LNCaP clone FGC (cell line): ENCODE measurements at regions not wholly inside any gene's neighbourhood (a gene's known extent, or its start where the extent isn't known, plus 50 kb on each side); places are given as distances from the start of the nearest gene placed in this dataset.

Source experiments
- DNase-seq: peaks from one replicate; pipeline ENCODE4 v3.0.0-alpha.2; 2011; ENCODE audit warnings: low read depth
- H3K4me3 ChIP-seq: 2 replicates; pipeline ENCODE4 v1.5.1; 2011; ENCODE audit warnings: mild to moderate bottlenecking, low read depth, low read length, control low read depth
- CTCF ChIP-seq: IDR thresholded peaks from 2 replicates; pipeline ENCODE4 v1.5.1; 2012; ENCODE audit warnings: mild to moderate bottlenecking; ENCODE audit not compliant: control insufficient read depth, insufficient read depth; ENCODE audit errors: extremely low read depth

GRCh38 chrX:8105531-8105930, 65.5 kb downstream of the VCX2 start:
- no peak overlapping the region for H3K4me3 ChIP-seq
- DNase-seq = no peak
- TF ChIP-seq CTCF = no peak

DNA sequence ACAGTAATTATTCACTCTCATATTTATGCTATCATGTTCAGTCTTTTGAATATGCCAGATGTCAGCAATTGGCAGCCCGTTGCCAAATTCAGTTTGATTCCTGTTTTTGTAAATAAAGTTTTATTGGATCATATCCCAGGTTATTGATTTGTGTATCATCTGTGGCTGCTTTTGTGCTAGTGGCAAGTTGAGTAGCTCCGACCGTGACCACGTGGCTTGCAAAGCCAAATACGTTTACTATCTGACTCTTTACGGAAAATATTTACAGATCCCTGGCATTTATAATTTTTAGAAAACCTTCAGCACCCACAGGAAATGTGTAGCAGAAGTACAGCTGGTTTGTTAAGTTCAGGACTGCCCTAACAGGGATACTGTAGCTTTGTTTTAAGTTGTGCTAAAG, 67.4 kb downstream of the VCX2 start:
- TF ChIP-seq CTCF = no peak
- no peak for DNase-seq
- no peak overlapping the region for H3K4me3 ChIP-seq

- no peak for TF ChIP-seq CTCF
- H3K4me3 ChIP-seq = no peak overlapping the region
- no peak for DNase-seq
Observed at GRCh38 chrX:8091510-8091909, 79.6 kb downstream of the VCX2 start.

DNA sequence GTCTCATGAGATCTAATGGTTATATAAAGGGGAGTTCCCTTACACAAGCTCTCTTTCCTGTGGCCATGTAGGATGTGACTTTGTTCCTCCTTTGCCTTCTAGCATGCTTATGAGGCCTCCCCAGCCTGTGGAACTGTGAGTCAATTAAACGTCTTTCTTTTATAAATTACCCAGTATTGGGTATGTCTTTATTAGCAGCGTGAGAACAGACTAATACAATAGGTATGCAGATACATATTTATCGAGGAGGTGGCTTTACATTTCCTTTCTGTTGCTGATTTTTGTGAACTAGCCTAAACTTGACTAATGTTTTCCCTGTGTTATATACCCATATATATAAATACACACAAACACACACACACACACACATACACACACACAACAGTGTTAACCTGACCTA, 80.2 kb downstream of the VCX2 start:
- no peak for DNase-seq
- TF ChIP-seq CTCF = no peak
- no peak overlapping the region for H3K4me3 ChIP-seq

- no peak for TF ChIP-seq CTCF
- H3K4me3 ChIP-seq = no peak overlapping the region
- DNase-seq = no peak
Observed at GRCh38 chrX:8090482-8090881, 80.6 kb downstream of the VCX2 start.

GRCh38 chrX:8089141-8089540, 81.9 kb downstream of the VCX2 start:
- DNase-seq = no peak
- no peak overlapping the region for H3K4me3 ChIP-seq
- TF ChIP-seq CTCF = no peak

DNA sequence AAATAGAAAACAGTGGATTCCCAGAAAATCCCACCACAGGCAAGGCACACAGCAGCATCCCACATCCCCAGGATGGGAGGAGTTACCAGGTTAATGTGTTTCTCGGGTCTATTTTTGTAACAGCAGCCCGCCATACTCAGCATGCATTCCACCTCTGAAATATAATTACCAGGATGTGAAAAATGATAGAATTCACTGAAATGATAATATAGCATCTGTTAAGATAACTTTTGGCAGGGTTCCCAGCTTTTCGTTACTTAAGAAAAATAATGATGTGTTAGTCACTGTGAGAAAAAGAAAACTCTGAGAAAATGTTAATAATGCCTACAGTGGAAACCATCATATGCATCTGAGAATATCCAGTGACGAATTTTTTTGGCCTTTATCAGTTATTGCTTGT, 87.1 kb downstream of the VCX2 start:
- no peak for DNase-seq
- TF ChIP-seq CTCF = no peak
- no peak overlapping the region for H3K4me3 ChIP-seq
